Activated CD8-positive, alpha-beta memory T cell treated with anti-CD3 and anti-CD28 coated beads, Interleukin-2, amount 50 U/mL, for 4 hours (primary cell): ENCODE measurements at regions not wholly inside any gene's neighbourhood (a gene's known extent, or its start where the extent isn't known, plus 50 kb on each side); places are given as distances from the start of the nearest gene placed in this dataset.

ENCODE experiments used
- DNase-seq: peaks from one replicate; pipeline ENCODE4 v3.0.0-alpha.2; 2020

DNA sequence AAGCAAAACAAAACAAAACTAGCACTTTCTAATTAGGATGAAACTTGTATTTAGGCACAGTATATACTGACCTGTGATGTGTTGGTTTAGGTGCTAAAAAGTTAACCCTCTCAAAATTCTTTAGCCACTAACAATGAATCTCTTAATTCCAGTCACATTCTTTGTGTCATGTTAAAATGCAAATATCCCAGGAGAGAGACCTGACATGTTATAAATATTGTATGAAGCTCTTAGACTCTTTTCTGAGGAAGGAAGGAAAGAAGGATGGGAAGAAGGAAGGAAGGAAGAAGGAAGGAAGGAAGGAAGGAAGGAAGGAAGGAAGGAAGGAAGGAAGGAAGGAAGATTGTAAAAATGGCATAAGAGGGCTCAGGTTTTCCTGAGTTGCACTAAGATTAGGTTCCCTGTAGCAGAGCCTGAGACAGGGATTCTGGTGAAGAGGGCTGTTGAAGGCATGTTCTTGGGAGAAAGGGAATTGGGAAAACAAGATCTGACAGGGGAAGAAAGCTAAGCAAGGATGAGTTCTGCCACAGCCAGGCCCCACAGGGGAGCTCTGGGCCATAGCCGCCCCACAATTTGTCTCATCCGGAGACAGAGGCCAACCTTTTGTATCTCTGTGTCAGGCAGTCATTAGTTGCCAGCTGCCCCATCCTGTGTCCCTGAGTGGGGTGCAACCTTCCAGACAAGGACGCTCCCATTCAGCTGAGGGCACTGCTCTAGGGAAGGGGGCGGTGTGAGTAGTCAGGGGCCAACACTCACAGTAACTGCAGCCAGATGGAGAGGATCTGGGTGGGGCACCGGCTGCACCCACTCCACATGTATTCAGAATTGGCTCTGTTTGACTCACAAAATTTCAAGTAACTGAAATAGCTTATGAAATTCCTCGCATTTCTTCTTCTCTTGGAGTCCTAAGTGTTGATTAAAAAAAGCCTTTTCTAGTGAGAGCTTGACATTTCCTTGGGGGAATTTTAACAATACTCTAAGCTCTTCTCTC lies 189.3 kb upstream of the ARG1 start:
- no peak for DNase-seq

DNA sequence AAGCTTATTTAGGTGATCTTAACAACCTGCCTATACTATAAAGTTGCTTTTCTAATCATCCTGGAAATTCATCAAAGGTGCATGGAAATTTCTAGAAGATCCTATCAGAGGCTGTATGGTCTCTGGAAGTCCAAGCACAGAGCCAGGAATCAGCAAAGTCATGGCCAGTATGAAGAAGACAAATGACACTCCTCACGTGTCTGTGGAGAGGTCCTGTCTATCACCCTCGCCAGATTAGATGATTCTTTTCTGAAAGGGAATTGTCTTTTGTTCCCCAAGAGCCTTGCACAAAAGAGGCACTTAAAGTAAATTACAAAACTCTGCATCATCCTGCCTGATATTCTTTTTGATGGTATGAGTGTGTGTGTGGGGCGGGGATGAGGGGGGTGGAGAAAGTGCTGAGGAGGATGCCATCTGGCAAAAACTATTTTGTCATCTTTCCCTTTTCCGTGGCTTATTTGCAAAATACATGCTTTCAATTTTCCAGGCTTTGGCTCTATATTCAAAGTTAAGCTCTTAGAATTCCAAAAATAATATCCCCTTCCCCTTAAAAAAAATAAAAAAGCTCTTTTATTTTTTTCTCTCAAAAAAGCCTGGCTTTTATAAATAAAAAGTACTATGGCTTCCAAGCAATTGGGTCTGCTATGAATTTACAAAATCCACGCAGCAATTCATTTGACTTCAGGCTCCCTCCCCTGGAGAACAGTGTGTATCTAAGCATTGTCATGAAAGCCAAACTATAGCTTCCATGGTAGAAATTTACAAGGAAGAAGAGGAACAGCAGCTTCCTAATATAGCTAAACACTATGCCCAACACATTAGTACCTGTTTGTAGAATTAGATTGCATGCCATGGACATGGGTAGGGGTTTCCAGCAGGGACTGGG lies 185.2 kb upstream of the ARG1 start:
- DNase-seq = no peak

DNA sequence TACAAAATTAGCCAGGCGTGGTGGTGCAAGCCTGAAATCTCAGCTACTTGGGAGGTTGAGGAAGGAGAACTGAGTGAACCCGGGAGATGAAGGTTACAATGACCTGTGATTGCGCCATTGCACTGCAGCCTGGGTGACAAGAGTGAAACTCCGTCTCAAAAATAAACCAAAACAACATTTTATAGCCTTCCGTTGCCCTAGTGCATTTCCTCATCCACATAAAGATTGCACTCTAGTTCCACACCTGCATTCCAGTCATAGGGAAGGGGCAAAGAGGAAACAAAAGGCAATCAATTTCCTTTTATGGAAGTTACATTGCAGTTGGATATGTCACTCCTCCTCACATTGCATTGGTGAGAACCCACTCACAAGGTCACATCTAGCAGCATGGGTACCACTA lies 182.7 kb upstream of the ARG1 start:
- no peak for DNase-seq

DNA sequence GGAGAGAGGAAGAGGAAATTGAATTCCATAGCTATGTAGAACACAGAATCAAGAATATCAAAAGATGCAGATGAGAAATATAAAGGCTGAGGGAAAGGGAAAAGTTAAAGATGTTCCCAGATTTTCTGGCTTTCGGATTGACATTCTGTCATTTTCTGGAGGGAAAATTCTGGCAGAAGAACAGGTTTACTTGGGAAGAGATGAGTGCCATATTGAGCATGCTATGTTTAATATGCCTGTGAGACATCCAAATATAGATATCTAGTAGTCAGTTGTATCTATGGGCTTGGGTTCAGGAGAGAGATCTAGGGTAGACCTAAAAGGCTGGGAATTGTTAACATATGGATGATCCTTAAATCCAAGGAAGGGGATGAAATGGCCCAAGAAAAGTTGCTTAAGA lies 181.9 kb upstream of the ARG1 start:
- DNase-seq = no peak

DNA sequence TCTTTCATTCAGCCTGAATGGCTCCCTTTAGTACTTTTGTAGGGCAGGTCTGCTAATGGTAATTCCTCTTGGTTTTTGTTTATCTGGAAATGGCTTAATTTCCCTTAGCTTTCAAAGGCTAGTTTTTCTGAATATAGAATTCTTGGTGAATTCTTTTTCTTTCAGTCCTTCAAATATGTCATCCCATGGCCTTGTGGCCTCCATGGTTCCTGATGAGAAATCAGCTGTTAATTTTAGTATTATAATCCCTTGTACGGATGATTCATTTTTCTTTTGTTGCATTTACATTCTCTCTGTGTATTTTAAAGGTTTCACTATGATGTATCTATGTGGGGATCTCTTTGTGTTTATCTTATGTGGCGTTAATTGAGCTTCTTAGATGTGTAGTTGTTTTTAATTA lies 179.6 kb upstream of the ARG1 start:
- no peak for DNase-seq

DNA sequence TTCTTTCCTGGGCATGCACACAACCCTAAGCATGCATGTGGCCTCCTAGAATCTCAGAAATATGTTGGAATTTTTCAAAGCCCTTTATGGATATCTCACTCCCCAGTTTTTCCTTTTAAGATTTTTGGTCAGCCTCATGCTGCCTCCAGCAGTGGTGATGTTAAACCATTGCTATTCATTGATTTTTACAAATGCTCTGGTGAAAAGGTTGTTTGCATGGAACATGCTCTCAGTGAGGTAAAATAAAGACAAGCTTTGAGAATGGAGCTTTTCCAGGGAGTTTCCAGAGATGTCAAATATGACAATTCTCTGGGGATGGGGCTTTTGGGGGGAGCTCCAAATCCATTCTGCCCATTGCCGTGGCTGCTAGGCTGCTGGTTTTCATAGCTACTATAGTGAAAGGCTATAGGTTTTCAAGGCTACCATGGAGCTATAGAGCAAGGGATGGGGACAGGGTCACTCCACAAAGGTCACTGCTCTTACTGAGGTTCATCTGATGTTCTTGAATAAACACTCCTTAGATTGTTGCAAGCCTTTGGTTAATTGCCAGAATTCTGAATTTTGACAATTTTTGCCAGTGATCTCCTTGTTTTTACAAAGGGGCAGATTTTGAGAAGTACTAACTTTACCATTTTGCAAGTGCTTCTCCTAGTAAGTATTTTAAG lies 178.1 kb upstream of the ARG1 start:
- DNase-seq = no peak

DNA sequence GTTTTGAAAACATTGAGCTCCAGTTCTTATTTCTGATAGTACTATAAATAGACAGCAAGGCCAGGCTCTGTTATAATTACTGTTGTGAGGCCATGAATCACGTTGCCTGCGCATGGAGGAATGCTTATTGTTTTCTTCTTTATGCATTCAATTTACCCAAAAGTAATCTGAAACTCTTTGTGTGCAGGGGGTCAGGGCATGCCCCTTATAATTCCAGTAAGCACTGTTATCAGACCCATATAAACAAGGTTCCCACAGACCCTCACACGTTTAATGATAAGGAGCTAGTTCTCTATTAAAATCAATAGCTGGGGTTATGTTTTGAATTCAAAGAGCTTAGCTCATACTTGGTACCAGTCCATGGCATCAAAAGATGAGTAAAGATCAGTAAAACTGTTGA lies 174.8 kb upstream of the ARG1 start:
- no peak for DNase-seq

DNA sequence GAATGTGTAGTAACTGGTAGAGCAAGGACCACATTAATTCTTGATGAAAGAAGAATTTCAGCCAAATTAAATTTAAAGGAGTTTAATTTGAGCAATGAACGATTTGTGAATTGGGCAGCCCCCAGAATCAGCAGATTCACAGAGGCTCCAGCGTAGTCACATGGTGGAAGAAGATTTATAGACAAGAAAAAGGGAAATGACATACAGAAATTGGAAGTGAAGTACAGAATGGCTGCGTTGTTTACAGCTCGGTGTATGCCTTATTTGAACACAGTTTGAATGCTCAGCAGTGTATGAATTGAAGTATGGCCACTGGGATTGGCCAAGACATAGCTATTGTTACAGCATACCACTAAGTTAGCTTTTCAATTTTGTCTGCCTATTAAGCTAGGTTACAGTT lies 173.6 kb upstream of the ARG1 start:
- DNase-seq = no peak

DNA sequence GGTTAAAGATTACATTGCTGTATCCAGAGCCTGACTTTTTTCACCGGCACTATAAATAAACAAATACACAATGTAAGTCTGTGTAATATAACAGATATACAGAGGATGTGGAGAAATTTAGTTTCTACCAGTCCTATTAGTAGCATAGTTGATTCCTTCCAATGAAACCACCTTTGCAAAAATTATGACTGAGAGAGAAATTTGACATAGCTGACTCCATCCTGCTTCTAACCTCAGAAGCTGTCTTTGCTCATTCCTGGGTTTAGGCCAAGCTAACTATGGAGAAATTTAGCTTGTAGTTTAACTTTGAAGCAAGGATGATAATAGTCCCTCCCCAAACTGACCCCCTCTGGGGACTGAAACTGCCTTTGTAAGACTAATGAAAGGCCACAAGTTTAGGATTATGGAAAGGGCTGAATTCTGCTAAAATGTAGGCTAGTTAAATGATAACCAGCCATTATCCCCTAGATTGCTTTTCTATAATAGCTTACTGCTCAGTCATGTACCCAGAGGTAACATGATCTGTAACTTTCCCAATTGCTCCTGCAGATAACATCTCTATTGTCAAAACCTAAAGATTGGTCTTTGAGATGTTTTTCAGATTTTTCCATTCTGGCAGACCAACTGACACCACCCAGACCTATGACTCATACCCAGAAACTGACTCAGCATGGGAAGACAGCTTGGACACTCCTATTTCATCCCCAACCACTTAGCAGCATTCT lies 172.8 kb upstream of the ARG1 start:
- DNase-seq = no peak

DNA sequence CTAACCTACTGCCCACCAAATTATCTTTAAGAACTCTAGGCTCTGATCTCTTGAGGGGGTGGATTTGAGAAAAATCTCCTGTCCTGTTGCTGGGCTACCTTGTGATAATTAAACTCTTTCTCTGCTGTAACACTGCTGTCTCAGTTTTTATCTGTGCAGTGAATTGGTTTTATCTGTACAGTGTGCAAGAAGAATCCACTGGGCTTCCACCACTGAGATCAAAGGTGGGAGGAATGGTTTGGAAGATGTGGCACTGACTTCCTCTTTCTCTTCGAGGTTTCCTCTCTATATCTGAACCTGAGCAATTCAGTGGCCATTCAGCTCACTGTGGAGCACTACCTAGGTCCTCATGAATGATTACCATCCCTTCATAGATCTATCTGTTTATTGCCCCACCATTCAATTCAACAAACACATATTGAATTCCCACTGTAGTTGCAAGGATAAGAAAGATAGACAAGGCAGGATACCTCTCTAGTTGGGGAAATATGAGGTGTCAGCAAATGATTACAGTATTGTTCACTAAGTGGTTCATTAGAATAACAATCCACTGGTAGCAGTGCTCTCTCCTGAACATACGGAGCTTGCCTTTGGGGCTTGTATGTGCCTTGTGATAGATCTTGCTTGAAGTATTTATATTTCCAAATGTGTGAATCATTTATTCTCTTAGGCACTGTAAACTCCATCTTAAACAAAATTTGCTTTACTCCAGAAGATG lies 172.1 kb upstream of the ARG1 start:
- no peak for DNase-seq

DNA sequence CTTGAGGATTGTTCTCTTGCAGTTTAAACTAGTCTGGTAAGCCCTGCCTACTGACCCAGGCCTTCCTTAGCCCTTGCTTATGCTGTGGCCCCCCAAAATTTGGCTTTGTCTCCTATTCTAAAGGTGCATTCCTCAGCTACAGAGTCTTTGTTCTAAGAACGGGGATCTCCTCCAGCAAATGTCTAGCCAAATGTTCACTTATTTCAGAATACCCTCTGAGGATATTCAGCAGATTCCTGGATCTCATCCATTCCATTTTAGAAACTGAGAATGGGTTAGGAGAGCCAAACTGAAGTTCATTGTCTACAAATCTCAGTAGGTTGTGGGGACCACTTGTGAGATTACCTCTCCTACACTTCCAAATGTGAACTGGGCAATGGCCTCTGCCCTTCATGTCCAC lies 164.2 kb upstream of the ARG1 start:
- no peak for DNase-seq

DNA sequence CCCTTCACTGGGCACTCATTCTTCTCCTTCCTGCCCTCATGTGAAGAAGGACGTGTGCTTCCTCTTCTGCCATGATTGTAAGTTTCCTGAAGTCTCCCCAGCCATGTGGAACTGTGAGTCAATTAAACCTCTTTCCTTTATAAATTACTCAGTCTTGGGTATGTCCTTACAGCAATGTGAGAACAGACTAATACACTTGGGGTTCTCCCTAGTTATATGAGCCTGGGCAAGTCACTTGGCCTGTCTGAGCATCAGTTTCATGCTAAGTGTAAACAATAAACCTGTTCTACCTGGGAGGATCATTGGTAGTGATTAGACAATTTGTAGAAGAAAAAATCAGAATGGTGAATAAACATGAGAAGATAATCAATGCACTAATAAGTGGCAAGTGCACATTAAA lies 162.2 kb upstream of the ARG1 start:
- no peak for DNase-seq

DNA sequence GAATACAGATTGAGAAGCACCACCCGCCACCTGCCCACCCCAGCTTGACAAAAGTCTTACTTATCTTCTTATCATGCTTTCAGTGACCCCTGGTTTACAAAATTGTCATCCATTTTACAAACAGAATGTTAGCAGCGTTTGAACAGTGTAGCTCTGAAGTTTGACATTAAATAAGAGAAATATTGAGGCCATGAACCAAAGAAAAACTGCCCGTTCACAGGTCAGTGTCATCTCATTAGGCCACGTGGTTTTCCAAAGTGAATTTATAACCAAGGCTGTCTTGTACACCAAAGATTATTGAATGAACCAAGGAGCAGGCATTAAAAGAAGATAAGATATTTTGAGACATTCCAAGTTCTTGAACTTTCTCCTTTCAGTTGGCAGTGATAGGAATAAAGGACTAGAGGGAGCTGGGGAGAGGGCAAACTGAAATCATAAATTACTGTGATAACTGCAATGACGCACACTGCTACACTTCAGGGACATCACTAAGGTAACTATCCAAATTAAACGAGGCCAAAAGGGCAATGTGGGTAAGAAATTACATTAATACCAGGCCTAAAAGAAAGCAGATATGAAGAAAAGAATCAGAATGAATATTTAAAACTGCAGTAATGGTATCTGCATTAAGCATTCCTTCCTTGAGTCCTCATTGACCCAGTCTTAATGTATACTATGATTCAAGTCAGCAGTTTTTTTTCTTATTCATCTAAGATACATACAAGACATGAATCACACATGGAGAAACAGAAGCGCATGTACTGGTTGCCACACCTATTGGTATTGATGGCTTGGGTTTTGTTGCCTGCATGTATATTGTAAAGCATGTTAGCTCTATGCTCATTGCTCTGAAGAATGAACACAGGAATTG lies 159.8 kb upstream of the ARG1 start:
- DNase-seq = no peak

DNA sequence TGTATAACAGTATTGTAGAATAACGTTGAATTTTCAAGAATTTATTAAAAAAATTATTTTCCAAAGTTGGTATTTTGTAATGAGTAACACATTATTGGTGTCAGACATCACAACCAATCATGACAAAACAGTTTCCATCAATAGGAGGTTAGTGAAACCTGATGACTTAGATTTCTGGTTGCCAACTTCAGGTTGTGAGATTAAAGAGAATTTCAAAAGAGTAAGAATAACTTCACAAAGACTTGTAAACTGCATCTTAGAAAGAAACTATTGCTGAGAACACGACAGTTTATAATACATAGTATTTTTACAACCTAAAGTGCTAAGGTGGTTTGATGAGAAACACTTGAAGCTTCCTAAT lies 159.2 kb upstream of the ARG1 start:
- DNase-seq = no peak

DNA sequence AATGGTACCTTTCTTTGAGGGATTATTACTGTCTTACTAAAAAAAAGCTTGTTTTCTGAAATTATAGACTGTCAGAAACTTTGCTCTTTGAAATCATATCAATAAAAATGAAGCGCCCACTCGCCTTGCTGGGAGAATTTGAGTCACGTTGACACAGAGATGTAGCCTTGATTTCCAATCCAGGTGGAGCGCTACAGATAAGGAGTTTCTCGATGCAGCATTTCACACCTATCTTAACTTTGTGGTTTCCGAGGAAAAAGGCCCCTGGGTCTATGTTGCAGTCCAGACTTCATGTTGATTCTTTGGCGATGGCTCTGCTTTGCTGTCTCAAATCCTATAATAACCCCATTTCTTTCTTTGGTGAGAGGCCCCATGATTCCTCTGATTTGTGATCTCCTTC lies 158.1 kb upstream of the ARG1 start:
- DNase-seq = no peak

DNA sequence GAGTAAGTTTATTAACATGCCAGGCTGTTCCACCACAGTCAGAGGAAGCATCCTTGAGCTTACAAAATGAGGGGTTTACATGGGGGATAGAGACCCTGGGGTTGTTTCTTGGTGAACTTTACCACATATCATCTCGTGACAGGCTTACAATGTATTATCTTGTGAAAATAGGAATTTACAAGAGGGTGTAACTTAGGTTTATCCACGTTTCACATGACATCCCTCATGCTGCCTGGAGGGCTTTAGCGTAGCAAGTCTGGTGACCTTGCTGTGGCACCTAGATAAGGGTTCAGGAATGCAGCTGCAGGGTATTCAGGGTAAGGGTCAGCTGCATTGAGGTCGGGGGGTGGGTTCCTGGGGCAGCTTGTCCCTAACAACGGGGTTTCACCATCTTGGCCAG lies 154.6 kb upstream of the ARG1 start:
- DNase-seq = no peak

DNA sequence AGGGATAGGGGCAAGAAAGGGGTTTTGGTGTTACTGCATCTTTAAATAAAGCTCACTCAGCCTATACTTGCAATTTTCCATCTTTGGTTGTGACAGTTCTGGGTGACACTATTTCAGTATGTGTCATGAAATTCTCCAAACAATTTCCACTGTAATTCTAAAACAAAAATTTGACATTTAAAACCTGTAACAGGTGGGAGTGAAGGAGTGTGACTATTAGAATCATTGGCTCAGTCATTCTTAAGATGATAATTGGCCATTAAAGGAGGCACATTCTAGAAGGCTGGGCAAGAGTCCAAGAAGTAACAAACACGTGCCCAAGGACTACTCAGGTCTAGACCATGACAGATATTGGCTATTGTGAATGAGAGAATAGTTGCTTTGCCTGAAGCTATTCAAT lies 153.3 kb upstream of the ARG1 start:
- no peak for DNase-seq

DNA sequence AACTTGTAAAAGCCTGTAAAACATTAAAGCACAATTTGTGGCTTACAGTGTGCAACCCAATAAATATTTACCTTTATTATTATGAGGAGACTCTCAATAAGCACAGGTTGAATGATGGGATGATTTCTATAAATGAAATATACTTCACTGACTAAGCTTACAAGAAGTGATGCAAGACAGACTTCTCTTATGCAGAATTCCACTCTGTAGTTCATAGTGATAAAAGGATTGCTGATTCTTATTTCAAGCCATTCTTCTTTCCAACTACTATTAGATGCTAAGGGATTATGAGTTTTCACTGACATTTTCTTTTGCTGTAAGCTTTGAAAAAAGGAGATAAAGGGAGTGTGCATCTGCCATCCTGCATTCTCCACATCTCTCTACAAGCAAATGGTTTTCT lies 149.0 kb upstream of the ARG1 start:
- no peak for DNase-seq

DNA sequence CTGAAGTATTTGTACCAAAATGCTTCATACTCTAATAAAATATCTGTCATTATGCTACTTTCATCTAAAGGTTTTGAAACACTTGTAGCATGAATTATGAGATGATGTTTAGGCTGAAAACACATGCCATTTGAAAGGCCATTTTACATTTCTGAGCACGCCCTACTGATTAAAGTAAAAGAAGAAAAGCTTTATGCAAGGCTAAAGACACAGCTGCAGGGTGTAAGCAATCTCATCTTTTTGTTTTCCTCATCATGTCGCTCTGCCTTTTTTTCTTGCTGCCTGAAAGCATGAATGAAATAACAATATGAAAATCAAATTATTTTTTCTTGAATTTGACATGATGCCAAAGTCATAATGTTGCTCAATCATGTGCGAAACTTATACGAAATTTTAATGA lies 148.6 kb upstream of the ARG1 start:
- no peak for DNase-seq

DNA sequence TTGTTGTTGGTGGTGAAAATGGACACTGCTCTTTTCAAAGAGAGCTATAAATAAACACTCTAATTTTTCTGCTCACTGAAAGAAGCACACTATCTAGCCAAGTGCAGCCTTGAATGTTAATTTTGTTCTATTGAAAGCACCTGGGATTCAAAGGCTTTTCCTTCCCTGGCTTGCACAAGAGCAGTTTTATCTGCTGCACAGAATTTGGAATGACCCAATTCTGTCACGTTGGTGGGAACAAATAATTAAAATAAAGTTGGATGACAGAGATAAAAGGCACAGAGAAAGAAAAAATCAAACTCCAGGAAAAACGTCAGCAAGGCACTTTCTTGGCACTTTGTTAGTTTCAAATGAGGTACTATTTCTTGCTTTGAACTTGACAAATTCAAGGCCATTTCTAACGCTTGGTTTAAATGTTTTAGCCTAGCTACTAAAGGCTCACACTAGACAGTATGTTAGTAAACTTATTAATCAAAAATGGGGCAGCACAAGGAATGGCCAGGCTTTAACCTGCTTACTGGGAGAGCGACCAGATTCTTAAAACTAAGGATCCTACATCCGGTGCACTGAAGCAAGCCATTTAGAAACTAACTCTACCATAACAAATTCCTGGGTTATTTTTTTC lies 145.5 kb upstream of the ARG1 start:
- no peak for DNase-seq

DNA sequence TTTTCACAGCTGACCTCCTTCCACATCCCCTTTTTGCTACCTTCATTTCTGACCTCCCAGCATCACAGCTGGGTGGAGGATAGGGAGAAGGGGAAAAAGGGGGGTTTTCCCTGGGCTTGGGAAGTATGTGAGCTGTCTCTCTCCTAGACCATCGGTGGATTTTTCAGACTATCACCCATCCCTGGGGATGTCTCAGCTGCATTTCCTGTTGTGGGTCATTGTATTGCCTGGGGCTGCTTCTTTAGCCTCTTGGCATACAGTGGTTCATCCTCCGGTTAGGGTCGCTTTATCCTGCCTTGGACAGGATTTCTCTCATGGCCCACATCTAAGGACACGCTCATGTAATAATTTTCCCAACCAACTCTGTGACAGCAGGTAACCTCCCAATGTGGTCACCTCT lies 142.5 kb upstream of the ARG1 start:
- DNase-seq = no peak
